GM12872 (cell line): ENCODE measurements at regions not wholly inside any gene's neighbourhood (a gene's known extent, or its start where the extent isn't known, plus 50 kb on each side); places are given as distances from the start of the nearest gene placed in this dataset.

Source experiments
- CTCF ChIP-seq: IDR thresholded peaks from 3 replicates; pipeline ENCODE4 v1.5.1; 2011; ENCODE audit warnings: low read depth, mild to moderate bottlenecking, low read length, moderate library complexity; ENCODE audit not compliant: insufficient read depth

GRCh38 chr5:12147513-12147912, 243.3 kb upstream of the CTNND2 start:
- no peak for TF ChIP-seq CTCF

GRCh38 chr5:12141496-12141895, 237.2 kb upstream of the CTNND2 start:
- no peak for TF ChIP-seq CTCF

GRCh38 chr5:12133520-12133919, 229.3 kb upstream of the CTNND2 start:
- TF ChIP-seq CTCF, result no peak

GRCh38 chr5:12125895-12126294, 221.6 kb upstream of the CTNND2 start:
- TF ChIP-seq CTCF, result no peak

- TF ChIP-seq CTCF, result no peak
Observed at GRCh38 chr5:12119657-12120056, 215.4 kb upstream of the CTNND2 start.

- TF ChIP-seq CTCF, result no peak
Observed at GRCh38 chr5:12114075-12114474, 209.8 kb upstream of the CTNND2 start.

GRCh38 chr5:12113062-12113461, 208.8 kb upstream of the CTNND2 start:
- TF ChIP-seq CTCF, result no peak

GRCh38 chr5:12111261-12111660, 207.0 kb upstream of the CTNND2 start:
- no peak for TF ChIP-seq CTCF
